ENCODE measurements at regions not wholly inside any gene's neighbourhood (a gene's known extent, or its start where the extent isn't known, plus 50 kb on each side); places are given as distances from the start of the nearest gene placed in this dataset.

GRCh38 chr10:43795093-43795492, 146.4 kb upstream of the ZNF32 start:
- no peak for DNase-seq

- no peak for DNase-seq
Measured at GRCh38 chr10:43794181-43794815, 145.6 kb upstream of the ZNF32 start.

GRCh38 chr10:43793704-43794103, 145.0 kb upstream of the ZNF32 start:
- no peak for DNase-seq

- no peak for DNase-seq
Measured at GRCh38 chr10:43790147-43790546, 141.5 kb upstream of the ZNF32 start.

- DNase-seq: no peak
Measured at GRCh38 chr10:43785252-43785651, 136.6 kb upstream of the ZNF32 start.

- no peak for DNase-seq
Measured at GRCh38 chr10:43782814-43783213, 134.1 kb upstream of the ZNF32 start.

GRCh38 chr10:43781480-43782361, 133.0 kb upstream of the ZNF32 start:
- no peak for DNase-seq

GRCh38 chr10:43778571-43778970, 129.9 kb upstream of the ZNF32 start:
- DNase-seq: no peak

- no peak for DNase-seq
Measured at GRCh38 chr10:43775384-43775783, 126.7 kb upstream of the ZNF32 start.

- DNase-seq: no peak
Measured at GRCh38 chr10:43774234-43774769, 125.6 kb upstream of the ZNF32 start.

- no peak for DNase-seq
Measured at GRCh38 chr10:43773736-43774135, 125.1 kb upstream of the ZNF32 start.

GRCh38 chr10:43772171-43772570, 123.5 kb upstream of the ZNF32 start:
- DNase-seq: no peak

- DNase-seq: no peak
Measured at GRCh38 chr10:43771675-43772074, 123.0 kb upstream of the ZNF32 start.

- DNase-seq: no peak
Measured at GRCh38 chr10:43765516-43765915, 116.8 kb upstream of the ZNF32 start.

GRCh38 chr10:43763846-43764245, 115.2 kb upstream of the ZNF32 start:
- DNase-seq: no peak

GRCh38 chr10:43760514-43760913, 111.8 kb upstream of the ZNF32 start:
- DNase-seq: no peak

GRCh38 chr10:43759216-43759615, 110.5 kb upstream of the ZNF32 start:
- no peak for DNase-seq

- DNase-seq: no peak
Measured at GRCh38 chr10:43756341-43756740, 107.7 kb upstream of the ZNF32 start.

- DNase-seq: no peak
Measured at GRCh38 chr10:43754569-43755260, 106.0 kb upstream of the ZNF32 start.

- no peak for DNase-seq
Measured at GRCh38 chr10:43753397-43754061, 104.8 kb upstream of the ZNF32 start.

GRCh38 chr10:43752682-43753081, 104.0 kb upstream of the ZNF32 start:
- DNase-seq: no peak

GRCh38 chr10:43751646-43752045, 103.0 kb upstream of the ZNF32 start:
- no peak for DNase-seq

All from hypothalamus (tissue), 51 donors.